ENCODE measurements at regions not wholly inside any gene's neighbourhood (a gene's known extent, or its start where the extent isn't known, plus 50 kb on each side); places are given as distances from the start of the nearest gene placed in this dataset.

DNA sequence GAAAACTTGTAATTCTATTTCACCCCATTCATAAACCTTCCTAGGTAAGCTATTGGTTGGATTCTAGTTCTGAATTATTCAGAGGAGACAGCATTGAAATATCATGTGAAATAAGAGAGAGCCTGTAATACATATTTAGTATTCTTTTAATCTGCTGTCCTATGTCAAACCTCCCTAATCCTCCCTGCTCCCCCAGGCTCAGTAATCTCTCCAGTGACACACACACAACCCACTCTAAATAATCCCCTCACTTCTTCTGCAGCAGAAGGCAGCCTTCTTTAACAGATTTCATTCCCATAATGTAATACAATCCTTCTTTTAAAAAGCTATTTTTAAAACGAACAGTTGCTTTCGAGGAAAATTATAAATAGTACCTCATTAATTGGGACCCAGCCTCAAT, 639.7 kb upstream of the AUTS2 start:
- no peaks in the 10 kb centered on the region for H3K36me3 ChIP-seq (ENCODE audit: control insufficient read depth in 2 of 2, insufficient read depth in 1 of 2, low read length in 2 of 2)
- no peak overlapping the region for H3K27ac ChIP-seq (ENCODE audit: extremely low read depth, low read depth, low read length)
- H3K4me3 ChIP-seq (ENCODE audit: low read depth, low read length): no peak overlapping the region
- CTCF ChIA-PET: interaction anchor here (0.6 kb wide), 1 partner anchor 141 kb away, joined by 4 read pairs; no protein-coding TSS in a partner anchor
- no peaks in the 10 kb centered on the region for H3K4me1 ChIP-seq (ENCODE audit: control insufficient read depth, insufficient read depth, low read length)
- POLR2A ChIA-PET: no interaction called here
- no peak for TF ChIP-seq ZNF175 (tag by site-specific recombination; IDR thresholded peaks at IDR 0.05)
- no peaks in the 10 kb centered on the region for H3K9me3 ChIP-seq (ENCODE audit: control insufficient read depth, insufficient read depth, low read depth, low read length)

DNA sequence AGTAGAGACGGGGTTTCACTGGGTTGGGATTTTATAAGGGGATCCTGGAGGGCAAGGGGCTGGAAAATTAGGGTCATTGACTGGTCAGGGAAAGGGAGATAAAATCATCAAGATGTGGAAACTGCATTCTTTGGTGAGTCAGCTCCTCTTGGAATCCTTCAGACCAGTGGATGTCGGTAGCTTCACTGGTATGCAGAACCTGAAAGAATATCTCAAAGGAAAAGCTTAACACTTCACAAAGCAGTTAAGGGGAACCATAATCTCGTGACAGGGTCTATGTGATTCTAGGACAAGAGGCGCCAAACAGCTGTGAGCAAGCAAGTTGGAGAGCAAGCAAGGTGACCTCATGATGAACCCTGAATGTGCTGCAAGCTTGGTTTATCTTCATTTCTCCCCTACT, 634.7 kb upstream of the AUTS2 start:
- TF ChIP-seq, protein P1, sequence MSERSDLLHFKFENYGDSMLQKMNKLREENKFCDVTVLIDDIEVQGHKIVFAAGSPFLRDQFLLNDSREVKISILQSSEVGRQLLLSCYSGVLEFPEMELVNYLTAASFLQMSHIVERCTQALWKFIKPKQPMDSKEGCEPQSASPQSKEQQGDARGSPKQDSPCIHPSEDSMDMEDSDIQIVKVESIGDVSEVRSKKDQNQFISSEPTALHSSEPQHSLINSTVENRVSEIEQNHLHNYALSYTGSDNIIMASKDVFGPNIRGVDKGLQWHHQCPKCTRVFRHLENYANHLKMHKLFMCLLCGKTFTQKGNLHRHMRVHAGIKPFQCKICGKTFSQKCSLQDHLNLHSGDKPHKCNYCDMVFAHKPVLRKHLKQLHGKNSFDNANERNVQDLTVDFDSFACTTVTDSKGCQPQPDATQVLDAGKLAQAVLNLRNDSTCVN (tag by site-specific recombination; optimal IDR thresholded peaks at IDR 0.05): no peak
- TF ChIP-seq IKZF3 (tag by site-specific recombination; IDR thresholded peaks at IDR 0.05) (no peak), MYNN (tag by site-specific recombination; IDR thresholded peaks at IDR 0.05; ENCODE audit: borderline replicate concordance) (no peak), ZNF416 (tag by site-specific recombination; IDR thresholded peaks at IDR 0.05) (no peak), YY1 (tag by site-specific recombination; IDR thresholded peaks at IDR 0.05) (no peak), ZNF510 (tag by site-specific recombination; IDR thresholded peaks at IDR 0.05; ENCODE audit: insufficient replicate concordance) (no peak)
- TF ChIP-seq, protein P2, sequence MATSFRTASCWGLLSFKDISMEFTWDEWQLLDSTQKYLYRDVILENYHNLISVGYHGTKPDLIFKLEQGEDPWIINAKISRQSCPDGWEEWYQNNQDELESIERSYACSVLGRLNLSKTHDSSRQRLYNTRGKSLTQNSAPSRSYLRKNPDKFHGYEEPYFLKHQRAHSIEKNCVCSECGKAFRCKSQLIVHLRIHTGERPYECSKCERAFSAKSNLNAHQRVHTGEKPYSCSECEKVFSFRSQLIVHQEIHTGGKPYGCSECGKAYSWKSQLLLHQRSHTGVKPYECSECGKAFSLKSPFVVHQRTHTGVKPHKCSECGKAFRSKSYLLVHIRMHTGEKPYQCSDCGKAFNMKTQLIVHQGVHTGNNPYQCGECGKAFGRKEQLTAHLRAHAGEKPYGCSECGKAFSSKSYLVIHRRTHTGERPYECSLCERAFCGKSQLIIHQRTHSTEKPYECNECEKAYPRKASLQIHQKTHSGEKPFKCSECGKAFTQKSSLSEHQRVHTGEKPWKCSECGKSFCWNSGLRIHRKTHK (tag by site-specific recombination; IDR thresholded peaks at IDR 0.05): no peak
- TF ChIP-seq, protein P3, sequence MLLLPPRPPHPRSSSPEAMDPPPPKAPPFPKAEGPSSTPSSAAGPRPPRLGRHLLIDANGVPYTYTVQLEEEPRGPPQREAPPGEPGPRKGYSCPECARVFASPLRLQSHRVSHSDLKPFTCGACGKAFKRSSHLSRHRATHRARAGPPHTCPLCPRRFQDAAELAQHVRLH (tag by site-specific recombination; IDR thresholded peaks at IDR 0.05): no peak
- ChIA-PET CTCF (interaction anchor here (0.6 kb wide), 1 partner anchor 163 kb away, joined by 3 read pairs; no protein-coding TSS in a partner anchor), POLR2A (no interaction called here)
- Histone ChIP-seq H3K27ac (ENCODE audit: extremely low read depth, low read depth, low read length) (no peak overlapping the region), H3K4me1 (ENCODE audit: control insufficient read depth, insufficient read depth, low read length) (no peaks in the 10 kb centered on the region), H3K36me3 (ENCODE audit: control insufficient read depth in 2 of 2, insufficient read depth in 1 of 2, low read length in 2 of 2) (no peaks in the 10 kb centered on the region), H3K9me3 (ENCODE audit: control insufficient read depth, insufficient read depth, low read depth, low read length) (no peaks in the 10 kb centered on the region), H3K4me3 (ENCODE audit: low read depth, low read length) (no peak overlapping the region)

GRCh38 chr7:68964060-68964459, 634.2 kb upstream of the AUTS2 start:
- H3K4me1 ChIP-seq (ENCODE audit: control insufficient read depth, insufficient read depth, low read length): no peaks in the 10 kb centered on the region
- H3K4me3 ChIP-seq (ENCODE audit: low read depth, low read length): no peak overlapping the region
- no peak overlapping the region for H3K27ac ChIP-seq (ENCODE audit: extremely low read depth, low read depth, low read length)
- no peaks in the 10 kb centered on the region for H3K36me3 ChIP-seq (ENCODE audit: control insufficient read depth in 2 of 2, insufficient read depth in 1 of 2, low read length in 2 of 2)
- ChIA-PET CTCF (no interaction called here), POLR2A (no interaction called here)
- H3K9me3 ChIP-seq (ENCODE audit: control insufficient read depth, insufficient read depth, low read depth, low read length): no peaks in the 10 kb centered on the region
- TF ChIP-seq ZBTB8A (tag by site-specific recombination; IDR thresholded peaks at IDR 0.05) (no peak), ZNF529 (tag by site-specific recombination; IDR thresholded peaks at IDR 0.05; ENCODE audit: insufficient replicate concordance) (no peak), MYNN (tag by site-specific recombination; IDR thresholded peaks at IDR 0.05; ENCODE audit: borderline replicate concordance) (no peak), ZFP37 (tag by site-specific recombination; IDR thresholded peaks at IDR 0.05) (no peak), ZNF521 (tag by site-specific recombination; IDR thresholded peaks at IDR 0.05) (no peak), ZNF707 (tag by site-specific recombination; IDR thresholded peaks at IDR 0.05) (no peak), ZNF19 (tag by site-specific recombination; IDR thresholded peaks at IDR 0.05; ENCODE audit: low read depth) (no peak), ZNF18 (tag by site-specific recombination; IDR thresholded peaks at IDR 0.05) (no peak), ZNF16 (tag by site-specific recombination; IDR thresholded peaks at IDR 0.05; ENCODE audit: low read depth) (no peak), KLF17 (tag by site-specific recombination; IDR thresholded peaks at IDR 0.05) (no peak), ZNF76 (tag by site-specific recombination; IDR thresholded peaks at IDR 0.05; ENCODE audit: borderline replicate concordance, low read depth) (no peak), BCL11A (tag by site-specific recombination; IDR thresholded peaks at IDR 0.05; ENCODE audit: low read depth) (no peak), ZNF791 (tag by site-specific recombination; IDR thresholded peaks at IDR 0.05) (no peak), SCRT1 (tag by site-specific recombination; IDR thresholded peaks at IDR 0.05; ENCODE audit: borderline replicate concordance) (no peak)
- TF ChIP-seq, protein P4, sequence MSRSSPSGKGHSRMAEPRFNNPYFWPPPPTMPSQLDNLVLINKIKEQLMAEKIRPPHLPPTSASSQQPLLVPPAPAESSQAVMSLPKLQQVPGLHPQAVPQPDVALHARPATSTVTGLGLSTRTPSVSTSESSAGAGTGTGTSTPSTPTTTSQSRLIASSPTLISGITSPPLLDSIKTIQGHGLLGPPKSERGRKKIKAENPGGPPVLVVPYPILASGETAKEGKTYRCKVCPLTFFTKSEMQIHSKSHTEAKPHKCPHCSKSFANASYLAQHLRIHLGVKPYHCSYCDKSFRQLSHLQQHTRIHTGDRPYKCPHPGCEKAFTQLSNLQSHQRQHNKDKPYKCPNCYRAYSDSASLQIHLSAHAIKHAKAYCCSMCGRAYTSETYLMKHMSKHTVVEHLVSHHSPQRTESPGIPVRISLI (tag by site-specific recombination; IDR thresholded peaks at IDR 0.05): no peak
- TF ChIP-seq, protein P5, sequence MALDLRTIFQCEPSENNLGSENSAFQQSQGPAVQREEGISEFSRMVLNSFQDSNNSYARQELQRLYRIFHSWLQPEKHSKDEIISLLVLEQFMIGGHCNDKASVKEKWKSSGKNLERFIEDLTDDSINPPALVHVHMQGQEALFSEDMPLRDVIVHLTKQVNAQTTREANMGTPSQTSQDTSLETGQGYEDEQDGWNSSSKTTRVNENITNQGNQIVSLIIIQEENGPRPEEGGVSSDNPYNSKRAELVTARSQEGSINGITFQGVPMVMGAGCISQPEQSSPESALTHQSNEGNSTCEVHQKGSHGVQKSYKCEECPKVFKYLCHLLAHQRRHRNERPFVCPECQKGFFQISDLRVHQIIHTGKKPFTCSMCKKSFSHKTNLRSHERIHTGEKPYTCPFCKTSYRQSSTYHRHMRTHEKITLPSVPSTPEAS (tag by site-specific recombination; IDR thresholded peaks at IDR 0.05): no peak

All from HEK293 (cell line).